A172 (cell line): ENCODE measurements at regions not wholly inside any gene's neighbourhood (a gene's known extent, or its start where the extent isn't known, plus 50 kb on each side); places are given as distances from the start of the nearest gene placed in this dataset.
"Not testable (repeated sequence)": the region's sequence is repeated elsewhere in the genome, so short reads cannot be mapped to it uniquely, and the experiment has no call there.

Experiments
- DNase-seq: peaks from one replicate; pipeline ENCODE4 v3.0.0-alpha.2; 2015; ENCODE audit warnings: low spot score

GRCh38 chr10:37474645-37475044 lies 349.2 kb downstream of the ANKRD30A start:
- no peak for DNase-seq

GRCh38 chr10:37473906-37474305 lies 348.5 kb downstream of the ANKRD30A start:
- no peak for DNase-seq

- DNase-seq, result no peak
These were observed 341.8 kb downstream of the ANKRD30A start for GRCh38 chr10:37467246-37467645.

GRCh38 chr10:37456456-37456855 lies 331.1 kb downstream of the ANKRD30A start:
- DNase-seq, result no peak

- DNase-seq, result no peak
These were observed 322.8 kb downstream of the ANKRD30A start for GRCh38 chr10:37448161-37448560.

GRCh38 chr10:37442882-37443281 lies 317.5 kb downstream of the ANKRD30A start:
- DNase-seq, result no peak

GRCh38 chr10:37441224-37441623 lies 315.8 kb downstream of the ANKRD30A start:
- not testable (repeated sequence) for DNase-seq

GRCh38 chr10:37439826-37440225 lies 314.4 kb downstream of the ANKRD30A start:
- no peak for DNase-seq

- no peak for DNase-seq
These were observed 311.0 kb downstream of the ANKRD30A start for GRCh38 chr10:37436357-37436756.

- peak; percentile 3 for DNase-seq
These were observed 308.7 kb downstream of the ANKRD30A start for GRCh38 chr10:37434091-37434490.
